Esophagus muscularis mucosa (tissue), 4 donors: ENCODE measurements at regions not wholly inside any gene's neighbourhood (a gene's known extent, or its start where the extent isn't known, plus 50 kb on each side); places are given as distances from the start of the nearest gene placed in this dataset.

Experiments used
- DNase-seq: peaks from one replicate; pipeline ENCODE4 v3.0.0-alpha.2; 2017; ENCODE audit errors: extremely low spot score
- H3K27ac ChIP-seq, 4 donors: fragments of 200-600 bp; sonication (generic); replicated peaks in 1 of 4; 1 replicate in 3 of 4; 2 replicates in 1 of 4; pipeline ENCODE4 v1.5.1; 2016 to 2019; ENCODE audit warnings: mild to moderate bottlenecking in 1 of 4
- H3K27me3 ChIP-seq, 4 donors: fragments of 200-600 bp; sonication (generic); one replicate each; pipeline versions ENCODE4 v1.5.1 to v1.6.0; 2016 to 2019
- H3K36me3 ChIP-seq, 4 donors: fragments of 200-600 bp; sonication (generic); one replicate each; pipeline ENCODE4 v1.5.1; 2016 to 2019
- H3K4me1 ChIP-seq, 4 donors: fragments of 200-600 bp; sonication (generic); one replicate each; pipeline ENCODE4 v1.5.1; 2016 to 2019
- H3K4me3 ChIP-seq, 4 donors: fragments of 200-600 bp; sonication (generic); 1 replicate in 2 of 4; 2 replicates in 2 of 4; pipeline ENCODE4 v1.5.1; 2016 to 2019; ENCODE audit warnings: mild to moderate bottlenecking in 4 of 4, moderate library complexity in 1 of 4
- H3K9me3 ChIP-seq, 4 donors: fragments of 200-600 bp; sonication (generic); 1 replicate in 3 of 4; 2 replicates in 1 of 4; pipeline ENCODE4 v1.5.1; 2016 to 2019
- CTCF ChIP-seq, 3 experiments: fragments of 200-600 bp in 2 of 3; fragments of 450-650 bp in 1 of 3; sonication (generic) in 2 of 3; IDR thresholded peaks; one replicate each; pipeline ENCODE4 v1.5.1; 2017 to 2019; ENCODE audit warnings: antibody characterized with exemption in 3 of 3, mild to moderate bottlenecking in 2 of 3, moderate library complexity in 1 of 3
- EP300 ChIP-seq: sonication (generic); formaldehyde crosslinking; IDR thresholded peaks from one replicate; pipeline ENCODE4 v1.6.1; 2017; ENCODE audit warnings: antibody characterized with exemption
- POLR2A ChIP-seq: fragments of 450-650 bp; IDR thresholded peaks from one replicate; pipeline ENCODE4 v1.6.1; 2017; ENCODE audit warnings: antibody characterized with exemption, moderate library complexity, mild to moderate bottlenecking, low read depth
- POLR2AphosphoS5 ChIP-seq, 2 donors: sonication (generic); formaldehyde crosslinking; IDR thresholded peaks; one replicate each; pipeline ENCODE4 v1.6.1; 2017; ENCODE audit warnings: antibody characterized with exemption in 2 of 2
- WGBS: methylation state at CpG from one replicate; pipeline ENCODE4 v1.1.5; 2018; 5-methylcytosine and 5-hydroxymethylcytosine counted together
- intact Hi-C: fragments of 100-400 bp; cut with DNase I; formaldehyde crosslinking; loops from one replicate; pipeline ENCODE4 v1.15.1; 2023

GRCh38 chr13:53683608-53684007 lies 655.0 kb downstream of the OLFM4 start:
- H3K27me3 ChIP-seq: no peaks in the 10 kb centered on the region
- 86% methylated on average over 2 of the region's 2 CpGs for WGBS

DNA sequence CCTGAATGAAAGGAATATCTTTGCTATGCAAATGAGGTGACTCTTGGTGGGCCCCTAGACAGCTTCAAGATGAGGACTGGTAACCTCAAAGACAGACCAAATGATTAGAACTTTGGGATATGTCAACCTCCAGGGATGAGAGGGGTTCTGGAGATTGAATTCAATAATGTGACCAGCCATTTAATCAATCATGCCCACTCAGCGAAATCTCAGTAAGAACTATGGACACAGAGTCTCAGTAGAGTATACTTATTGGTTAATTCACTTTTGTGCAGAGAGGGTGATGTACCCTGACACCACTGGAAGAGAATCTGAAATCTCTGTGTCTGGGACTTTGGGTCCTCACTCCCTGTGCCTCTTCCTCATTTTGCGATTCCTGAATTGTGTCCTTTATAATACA lies 662.8 kb downstream of the OLFM4 start:
- H3K4me1 ChIP-seq: no peaks in the 10 kb centered on the region
- DNase-seq: no peak
- no peak overlapping the region for H3K27ac ChIP-seq
- no peak overlapping the region for H3K4me3 ChIP-seq
- H3K36me3 ChIP-seq: no peaks in the 10 kb centered on the region
- WGBS: 90% methylated on average over 2 of the region's 2 CpGs
- H3K27me3 ChIP-seq: no peaks in the 10 kb centered on the region
- intact Hi-C loops: no loop called here
- TF ChIP-seq POLR2A (no peak), EP300 (no peak), POLR2AphosphoS5 (IDR thresholded peaks at IDR 0.05) (no peak), CTCF (IDR thresholded peaks at IDR 0.05) (no peak)
- H3K9me3 ChIP-seq: peaks cover 0 to under 1% (median 0%) of the 10 kb centered on the region in 4 donors

More at GRCh38 chr13:53683608-53684007, 655.0 kb downstream of the OLFM4 start:
- Histone ChIP-seq H3K4me1 (no peaks in the 10 kb centered on the region), H3K4me3 (no peak overlapping the region), H3K27ac (no peak overlapping the region), H3K36me3 (no peaks in the 10 kb centered on the region), H3K9me3 (peaks cover 0 to 10% (median 8%) of the 10 kb centered on the region in 4 donors)
- intact Hi-C loops: no loop called here
- DNase-seq: no peak
- TF ChIP-seq CTCF (IDR thresholded peaks at IDR 0.05) (no peak), POLR2A (no peak), EP300 (no peak), POLR2AphosphoS5 (IDR thresholded peaks at IDR 0.05) (no peak)

- no peak overlapping the region for H3K4me3 ChIP-seq
- peaks cover 0 to 21% (median 3%) of the 10 kb centered on the region in 4 donors for H3K9me3 ChIP-seq
- H3K27me3 ChIP-seq: no peaks in the 10 kb centered on the region
- H3K27ac ChIP-seq: no peak overlapping the region
- intact Hi-C loops: no loop called here
- TF ChIP-seq POLR2A (no peak), CTCF (IDR thresholded peaks at IDR 0.05) (no peak), EP300 (no peak), POLR2AphosphoS5 (IDR thresholded peaks at IDR 0.05) (no peak)
- DNase-seq: no peak
- H3K36me3 ChIP-seq: no peaks in the 10 kb centered on the region
- 70% methylated on average over 2 of the region's 2 CpGs for WGBS
- H3K4me1 ChIP-seq: no peaks in the 10 kb centered on the region
Observed at GRCh38 chr13:53694814-53695532, 666.4 kb downstream of the OLFM4 start.

- WGBS: 89% methylated on average over 2 of the region's 2 CpGs
- intact Hi-C loops: no loop called here
- H3K4me3 ChIP-seq: no peak overlapping the region
- peaks cover 0 to 6% (median 0%) of the 10 kb centered on the region in 4 donors for H3K9me3 ChIP-seq
- no peaks in the 10 kb centered on the region for H3K36me3 ChIP-seq
- TF ChIP-seq POLR2AphosphoS5 (IDR thresholded peaks at IDR 0.05) (no peak), POLR2A (no peak), CTCF (IDR thresholded peaks at IDR 0.05) (no peak), EP300 (no peak)
- DNase-seq: no peak
- H3K27me3 ChIP-seq: no peaks in the 10 kb centered on the region
- no peaks in the 10 kb centered on the region for H3K4me1 ChIP-seq
- H3K27ac ChIP-seq: no peak overlapping the region
Observed at GRCh38 chr13:53703371-53704080, 674.9 kb downstream of the OLFM4 start.
